B cell (primary cell): ENCODE measurements at regions not wholly inside any gene's neighbourhood (a gene's known extent, or its start where the extent isn't known, plus 50 kb on each side); places are given as distances from the start of the nearest gene placed in this dataset.

Experiments
- ATAC-seq: fragments of 200-7000 bp; cut with Tn5 transposase; one replicate; pipeline ENCODE4 v1.10.0; 2021; ENCODE audit warnings: low read depth, mild to moderate bottlenecking, moderate number of reproducible peaks, moderate library complexity
- CTCF ChIA-PET: fragments of 350-600 bp; sonication (Branson Sonifier 250); formaldehyde crosslinking; loops from one replicate; lab custom pipeline; 2021; ENCODE audit warnings: antibody characterized with exemption, inconsistent platforms; lab: Charles Lee
- POLR2A ChIA-PET: fragments of 350-600 bp; sonication (Branson Sonifier 250); formaldehyde crosslinking; loops from one replicate; lab custom pipeline; 2021; ENCODE audit warnings: antibody characterized with exemption; lab: Charles Lee
- DNase-seq: peaks from one replicate; pipeline ENCODE4 v3.0.0; 2013
- H2AFZ ChIP-seq: 2 replicates; pipeline ENCODE4 v1.6.1; 2012; ENCODE audit warnings: mild to moderate bottlenecking, low read depth, low read length; ENCODE audit not compliant: insufficient read depth, poor library complexity, severe bottlenecking
- H3K27ac ChIP-seq, 2 donors: 1 replicate in 1 of 2; 2 replicates in 1 of 2; pipeline ENCODE4 v1.5.1; 2012 to 2013; ENCODE audit warnings: low read length in 2 of 2, mild to moderate bottlenecking in 2 of 2, moderate library complexity in 1 of 2
- H3K27me3 ChIP-seq, 4 experiments: fragments of 200-600 bp in 1 of 4; sonication (generic) in 1 of 4; replicated peaks in 1 of 4; 1 replicate in 2 of 4; 2 replicates in 2 of 4; pipeline versions ENCODE4 v1.6.1 to v1.7.0; 2013 to 2016; ENCODE audit warnings: low read length in 3 of 4, mild to moderate bottlenecking in 2 of 4, mixed read lengths in 1 of 4, moderate library complexity in 1 of 4; ENCODE audit not compliant: insufficient read depth in 4 of 4, control insufficient read depth in 3 of 4; ENCODE audit errors: control extremely low read depth in 1 of 4
- H3K36me3 ChIP-seq, 2 experiments: replicated peaks in 1 of 2; 1 replicate in 1 of 2; 2 replicates in 1 of 2; pipeline versions ENCODE4 v1.6.1 to v1.7.1; 2013; ENCODE audit warnings: low read length in 1 of 2; ENCODE audit not compliant: insufficient read depth in 2 of 2, control insufficient read depth in 1 of 2; ENCODE audit errors: control extremely low read depth in 1 of 2, extremely low read depth in 1 of 2
- H3K4me1 ChIP-seq, 2 donors: fragments of 200-600 bp in 1 of 2; sonication (generic) in 1 of 2; 1 replicate in 1 of 2; 2 replicates in 1 of 2; pipeline versions ENCODE4 v1.5.1 to v1.6.1; 2013 to 2017; ENCODE audit warnings: low read length in 2 of 2; ENCODE audit not compliant: control insufficient read depth in 2 of 2, insufficient read depth in 2 of 2
- H3K4me2 ChIP-seq: replicated peaks from 2 replicates; pipeline ENCODE3; 2012; ENCODE audit warnings: mild to moderate bottlenecking, low read depth, low read length; ENCODE audit not compliant: poor library complexity, severe bottlenecking
- H3K4me3 ChIP-seq, 5 experiments: fragments of 200-600 bp in 1 of 5; sonication (generic) in 1 of 5; 1 replicate in 3 of 5; 2 replicates in 2 of 5; pipeline versions ENCODE4 v1.5.1 to v1.7.0; 2011 to 2016; ENCODE audit warnings: low read length in 4 of 5, mild to moderate bottlenecking in 4 of 5, low read depth in 2 of 5, control low read depth in 1 of 5, moderate library complexity in 1 of 5; ENCODE audit not compliant: insufficient read depth in 1 of 5; ENCODE audit errors: control extremely low read depth in 1 of 5, extremely low read depth in 1 of 5
- H3K79me2 ChIP-seq: fragments of 200-600 bp; sonication (generic); one replicate; pipeline ENCODE4 v1.6.0; 2016; ENCODE audit warnings: low read length; ENCODE audit not compliant: control insufficient read depth, insufficient read depth
- H3K9ac ChIP-seq: fragments of 200-600 bp; sonication (generic); 2 replicates; pipeline ENCODE4 v1.6.1; 2017; ENCODE audit warnings: mild to moderate bottlenecking, low read length, moderate library complexity
- H3K9me3 ChIP-seq, 3 donors: one replicate each; pipeline versions ENCODE4 v1.6.1 to v1.7.1; 2013; ENCODE audit warnings: low read length in 2 of 3; ENCODE audit not compliant: control insufficient read depth in 2 of 3, insufficient read depth in 1 of 3; ENCODE audit errors: control extremely low read depth in 1 of 3
- H4K20me1 ChIP-seq: 2 replicates; pipeline ENCODE4 v1.6.0; 2012; ENCODE audit warnings: mild to moderate bottlenecking, low read length; ENCODE audit not compliant: insufficient read depth, control insufficient read depth, poor library complexity, severe bottlenecking
- H3K27ac Mint-ChIP-seq: one replicate; pipeline ENCODE4 v1.8.0; 2021; ENCODE audit warnings: mixed read lengths
- H3K27me3 Mint-ChIP-seq: one replicate; pipeline ENCODE4 v1.8.0; 2021; ENCODE audit warnings: mixed read lengths
- H3K4me1 Mint-ChIP-seq: one replicate; pipeline ENCODE4 v1.8.0; 2021; ENCODE audit warnings: mixed read lengths
- H3K4me3 Mint-ChIP-seq: one replicate; pipeline ENCODE4 v1.8.0; 2021; ENCODE audit warnings: mixed read lengths
- H3K9me3 Mint-ChIP-seq: one replicate; pipeline ENCODE4 v1.8.0; 2022; ENCODE audit warnings: mixed read lengths; ENCODE audit not compliant: insufficient read depth
- EZH2 ChIP-seq: IDR thresholded peaks from 2 replicates; pipeline ENCODE4 v1.6.1; 2012; ENCODE audit warnings: borderline replicate concordance, low read depth, mild to moderate bottlenecking, moderate library complexity, low read length; ENCODE audit not compliant: insufficient read depth, poor library complexity, severe bottlenecking
- WGBS: methylation state at CpG from one replicate; pipeline ENCODE4 v1.1.5; 2013; ENCODE audit warnings: missing lambda C conversion rate; ENCODE audit not compliant: insufficient coverage; 5-methylcytosine and 5-hydroxymethylcytosine counted together
- intact Hi-C: fragments of 100-400 bp; cut with micrococcal nuclease; formaldehyde crosslinking; loops from one replicate; pipeline ENCODE4 v1.10.0; 2022
- TF ChIP-seq, protein P1 (sequence below): fragments of 200-600 bp; IDR thresholded peaks from one replicate; pipeline ENCODE4 v1.8.0; 2022; ENCODE audit warnings: antibody characterized with exemption, mild to moderate bottlenecking

DNA sequence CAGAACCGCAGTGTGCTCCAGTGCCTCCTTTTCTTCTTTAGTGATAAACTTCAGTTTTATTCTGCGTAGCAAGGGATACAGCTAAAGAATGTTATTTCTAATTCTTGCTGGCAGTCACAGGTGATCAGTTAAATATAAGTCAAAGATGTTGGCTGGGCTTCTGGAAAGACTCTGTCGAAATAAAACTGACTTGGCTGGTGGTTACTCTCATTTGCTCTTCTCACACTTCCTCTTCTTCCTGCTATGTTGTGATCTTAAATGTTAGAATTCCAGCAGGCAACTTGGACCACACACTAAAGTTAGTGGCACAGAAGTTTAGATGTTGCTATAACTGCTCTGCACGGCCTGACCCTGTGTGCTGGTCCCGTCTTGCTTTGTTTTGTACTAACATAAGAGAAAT lies 278.6 kb downstream of the CDH19 start:
- H3K27ac ChIP-seq = no peak overlapping the region
- H3K36me3 ChIP-seq = no peaks in the 10 kb centered on the region
- no peak overlapping the region for H2AFZ ChIP-seq
- H3K9ac ChIP-seq = no peak overlapping the region
- DNase-seq (no peak), ATAC-seq (no peak)
- TF ChIP-seq, protein P1, sequence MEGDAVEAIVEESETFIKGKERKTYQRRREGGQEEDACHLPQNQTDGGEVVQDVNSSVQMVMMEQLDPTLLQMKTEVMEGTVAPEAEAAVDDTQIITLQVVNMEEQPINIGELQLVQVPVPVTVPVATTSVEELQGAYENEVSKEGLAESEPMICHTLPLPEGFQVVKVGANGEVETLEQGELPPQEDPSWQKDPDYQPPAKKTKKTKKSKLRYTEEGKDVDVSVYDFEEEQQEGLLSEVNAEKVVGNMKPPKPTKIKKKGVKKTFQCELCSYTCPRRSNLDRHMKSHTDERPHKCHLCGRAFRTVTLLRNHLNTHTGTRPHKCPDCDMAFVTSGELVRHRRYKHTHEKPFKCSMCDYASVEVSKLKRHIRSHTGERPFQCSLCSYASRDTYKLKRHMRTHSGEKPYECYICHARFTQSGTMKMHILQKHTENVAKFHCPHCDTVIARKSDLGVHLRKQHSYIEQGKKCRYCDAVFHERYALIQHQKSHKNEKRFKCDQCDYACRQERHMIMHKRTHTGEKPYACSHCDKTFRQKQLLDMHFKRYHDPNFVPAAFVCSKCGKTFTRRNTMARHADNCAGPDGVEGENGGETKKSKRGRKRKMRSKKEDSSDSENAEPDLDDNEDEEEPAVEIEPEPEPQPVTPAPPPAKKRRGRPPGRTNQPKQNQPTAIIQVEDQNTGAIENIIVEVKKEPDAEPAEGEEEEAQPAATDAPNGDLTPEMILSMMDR = no peak
- no peak for TF ChIP-seq EZH2
- no peaks in the 10 kb centered on the region for H3K79me2 ChIP-seq
- H3K4me2 ChIP-seq = no peak overlapping the region
- no peaks in the 10 kb centered on the region for H3K9me3 ChIP-seq
- ChIA-PET POLR2A (no interaction called here), CTCF (no interaction called here)
- Mint-ChIP-seq H3K27me3 (no peaks in the 10 kb centered on the region), H3K4me1 (no peaks in the 10 kb centered on the region), H3K9me3 (no peaks in the 10 kb centered on the region), H3K27ac (no peak overlapping the region), H3K4me3 (no peak overlapping the region)
- no peak overlapping the region for H3K4me3 ChIP-seq
- H4K20me1 ChIP-seq = no peaks in the 10 kb centered on the region
- no peaks in the 10 kb centered on the region for H3K27me3 ChIP-seq
- intact Hi-C loops = no loop called here
- no peaks in the 10 kb centered on the region for H3K4me1 ChIP-seq
- no CpG with 5 or more reads among the region's 5 CpGs for WGBS

DNA sequence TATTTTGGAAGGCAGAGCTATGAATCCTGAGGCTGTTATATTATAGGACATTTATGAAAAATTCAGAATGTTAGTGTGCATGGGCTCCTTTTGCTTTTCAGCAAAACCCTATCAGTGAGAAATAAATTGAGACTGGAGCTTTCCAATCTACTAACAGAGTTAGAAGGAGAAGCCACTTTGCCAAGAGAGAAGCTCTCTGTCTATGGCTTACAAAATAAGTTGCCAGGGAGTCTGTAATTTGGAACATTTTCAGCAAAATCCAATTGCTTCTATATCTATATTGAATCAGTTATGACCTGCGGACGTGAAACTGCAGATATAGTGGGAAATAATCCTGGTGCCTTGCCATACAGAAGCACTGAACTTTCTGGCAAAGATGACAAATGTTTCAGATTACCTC lies 279.3 kb downstream of the CDH19 start:
- Histone ChIP-seq H3K9ac (no peak overlapping the region), H3K27ac (no peak overlapping the region), H3K79me2 (no peaks in the 10 kb centered on the region), H4K20me1 (no peaks in the 10 kb centered on the region), H3K36me3 (no peaks in the 10 kb centered on the region), H2AFZ (no peak overlapping the region), H3K4me1 (no peaks in the 10 kb centered on the region), H3K27me3 (no peaks in the 10 kb centered on the region), H3K9me3 (no peaks in the 10 kb centered on the region), H3K4me2 (no peak overlapping the region), H3K4me3 (no peak overlapping the region)
- ChIA-PET POLR2A (no interaction called here), CTCF (no interaction called here)
- Mint-ChIP-seq H3K27me3 (no peaks in the 10 kb centered on the region), H3K27ac (no peak overlapping the region), H3K4me1 (no peaks in the 10 kb centered on the region), H3K4me3 (no peak overlapping the region), H3K9me3 (no peaks in the 10 kb centered on the region)
- intact Hi-C loops = no loop called here
- WGBS = 92% methylated on average over 2 of the region's 2 CpGs
- ATAC-seq (no peak), DNase-seq (no peak)
- TF ChIP-seq, protein P1 = no peak
- TF ChIP-seq EZH2 = no peak
